NCI-H1092 treated with DMSO at 0.1 percent for 48 hours (cell line): ENCODE measurements at regions not wholly inside any gene's neighbourhood (a gene's known extent, or its start where the extent isn't known, plus 50 kb on each side); places are given as distances from the start of the nearest gene placed in this dataset.

Experiments
- DNase-seq: peaks from one replicate; lab custom pipeline; 2025; lab: John Stamatoyannopoulos, UW

DNA sequence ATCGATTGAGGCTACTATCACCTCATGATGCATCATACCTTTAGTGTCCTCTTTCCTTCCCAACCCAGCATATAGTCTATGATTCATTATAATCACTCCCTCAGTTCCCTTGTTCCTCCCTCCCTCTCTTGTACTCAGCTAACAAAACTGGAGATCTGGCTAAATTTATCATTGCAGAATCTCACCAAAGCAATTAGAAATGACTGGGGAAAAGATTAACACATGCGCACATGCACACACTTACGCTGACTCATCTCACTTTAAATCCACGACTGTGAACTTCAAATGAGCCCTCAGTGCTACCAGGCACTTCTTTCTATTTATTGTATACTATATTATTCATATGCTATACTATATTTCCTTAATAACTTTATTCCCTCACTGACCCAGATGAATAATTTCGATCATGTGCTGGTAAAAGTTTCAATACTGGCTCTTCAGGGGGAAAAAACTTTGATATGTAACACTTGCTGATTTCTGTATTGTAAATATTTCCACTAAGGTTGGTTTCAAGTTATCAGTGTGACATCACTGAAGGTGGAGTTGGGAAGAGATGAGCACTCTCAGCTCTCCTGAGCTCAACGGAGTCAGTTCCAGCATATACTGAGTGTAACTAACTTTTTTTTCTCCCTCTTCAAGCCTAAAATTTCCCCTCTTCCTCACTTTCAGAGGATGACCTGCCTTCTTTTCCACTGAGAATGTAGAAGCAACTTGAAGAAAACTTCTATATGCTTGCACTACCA, 613.7 kb upstream of the B3GALT2 start:
- no peak for DNase-seq

- no peak for DNase-seq
Measured at GRCh38 chr1:193799371-193799770, 613.0 kb upstream of the B3GALT2 start.

- no peak for DNase-seq
Measured at GRCh38 chr1:193794239-193794638, 607.8 kb upstream of the B3GALT2 start.

- DNase-seq = no peak
Measured at GRCh38 chr1:193791746-193792145, 605.3 kb upstream of the B3GALT2 start.

GRCh38 chr1:193787061-193787460, 600.6 kb upstream of the B3GALT2 start:
- DNase-seq = no peak

GRCh38 chr1:193785850-193786420, 599.5 kb upstream of the B3GALT2 start:
- DNase-seq = no peak

DNA sequence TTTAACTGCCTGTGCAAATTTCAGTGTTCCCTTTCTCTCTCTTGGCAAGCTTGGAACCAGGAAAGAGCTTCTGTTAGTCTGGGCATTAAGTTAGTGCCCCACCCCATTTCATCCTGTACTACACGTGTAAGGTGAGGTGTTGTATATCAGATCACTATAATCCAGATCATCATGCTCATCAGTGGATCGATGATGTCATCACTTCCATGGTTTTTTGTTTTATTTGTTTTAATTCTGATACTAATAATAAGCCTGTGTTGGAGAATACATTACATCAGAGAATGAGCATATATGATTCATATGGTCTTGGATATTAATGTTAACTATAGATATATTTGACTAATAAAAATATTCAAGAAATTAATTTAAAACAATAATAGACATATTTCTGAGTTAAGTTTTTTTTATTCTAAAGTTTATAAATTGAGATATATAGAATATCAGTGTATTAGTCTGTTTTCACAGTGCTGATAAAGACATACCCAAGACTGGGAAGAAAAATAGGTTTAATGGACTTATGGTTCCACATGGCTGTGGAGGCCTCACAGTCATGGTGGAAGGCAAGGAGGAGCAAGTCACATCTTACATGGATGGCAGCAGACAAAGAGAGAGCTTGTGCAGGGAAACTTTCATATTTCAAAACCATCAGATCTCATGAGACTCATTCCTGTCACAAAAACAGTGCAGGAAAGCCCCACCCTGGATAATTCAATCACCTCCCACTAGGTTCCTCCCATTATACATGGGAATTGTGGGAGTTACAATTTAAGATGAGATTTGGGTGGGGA, 588.3 kb upstream of the B3GALT2 start:
- DNase-seq = no peak

GRCh38 chr1:193771596-193771995, 585.2 kb upstream of the B3GALT2 start:
- no peak for DNase-seq

GRCh38 chr1:193769651-193770050, 583.2 kb upstream of the B3GALT2 start:
- peak; percentile 18 for DNase-seq

DNA sequence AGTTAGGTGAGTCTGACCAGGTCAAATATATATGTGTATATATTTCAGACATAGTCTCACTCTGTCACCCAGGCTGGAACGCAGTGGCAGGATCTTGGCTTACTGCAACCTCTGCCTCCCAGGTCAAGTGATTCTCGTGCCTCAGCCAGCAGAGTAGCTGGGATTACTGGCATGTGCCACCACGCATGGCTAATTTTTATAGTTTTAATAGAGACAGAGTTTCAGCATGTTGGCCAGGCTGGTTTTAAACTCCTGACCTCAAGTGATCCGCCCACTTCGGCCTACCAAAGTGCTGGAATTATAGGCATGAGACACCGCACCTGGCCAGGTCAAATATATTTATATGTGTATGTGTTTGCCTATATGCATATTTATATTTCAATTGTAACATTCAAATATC, 581.5 kb upstream of the B3GALT2 start:
- no peak for DNase-seq

DNA sequence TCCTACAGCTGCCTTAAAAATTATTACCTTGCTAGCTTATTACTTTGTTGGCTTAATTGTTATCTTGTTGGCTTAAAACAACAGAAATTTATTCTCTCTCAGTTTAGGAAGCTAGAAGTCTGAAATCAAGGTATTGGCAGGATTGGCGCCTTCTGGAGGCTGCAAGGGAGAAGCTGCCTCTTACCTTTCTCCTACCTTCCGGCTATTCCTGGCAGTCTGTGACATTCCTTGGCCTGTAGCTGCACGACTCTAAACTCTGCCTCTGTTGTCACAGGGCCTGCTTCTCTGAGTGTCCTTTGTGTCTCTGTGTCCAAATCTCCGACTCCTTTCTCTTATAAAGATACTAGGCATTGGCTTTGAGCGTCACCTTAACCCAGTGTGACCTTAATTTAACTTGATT, 579.9 kb upstream of the B3GALT2 start:
- no peak for DNase-seq

DNA sequence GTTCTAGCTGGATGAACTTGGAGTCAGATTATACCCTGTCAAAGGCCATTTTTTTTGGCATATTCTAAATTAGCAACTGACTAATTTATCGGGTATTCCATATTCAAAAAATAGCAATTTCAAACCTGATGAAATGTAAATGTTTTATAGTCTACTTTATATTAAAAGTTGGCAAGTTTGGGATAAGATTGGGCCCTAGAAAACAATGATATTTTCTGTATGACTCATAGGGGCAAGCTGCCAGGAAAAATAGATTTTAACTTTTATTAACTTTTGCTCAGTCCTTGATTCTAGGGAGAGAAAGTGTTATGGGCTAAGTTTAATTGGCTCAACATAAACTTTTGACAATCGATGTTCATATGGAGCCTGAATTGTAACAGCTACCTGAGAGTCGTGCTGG, 576.9 kb upstream of the B3GALT2 start:
- DNase-seq = no peak

- DNase-seq = no peak
Measured at GRCh38 chr1:193762236-193762635, 575.8 kb upstream of the B3GALT2 start.

DNA sequence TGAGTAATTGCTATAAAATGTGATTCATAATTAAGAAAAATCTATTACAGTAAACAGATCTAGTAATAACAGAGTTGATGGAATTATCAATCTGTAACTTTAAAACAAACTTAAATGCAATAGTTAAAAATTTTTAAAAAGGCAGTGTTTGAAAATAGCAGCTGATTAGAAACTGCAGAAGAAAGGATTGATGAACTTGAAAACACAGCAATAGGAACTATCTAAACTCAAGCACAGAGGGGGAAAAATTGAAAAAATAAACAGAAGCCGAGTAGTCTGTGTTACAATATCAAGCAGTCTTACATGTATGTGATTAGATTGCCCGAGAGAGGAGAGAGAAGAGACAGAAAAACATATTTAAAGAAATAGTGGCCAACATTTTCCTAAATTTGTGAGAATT, 569.0 kb upstream of the B3GALT2 start:
- no peak for DNase-seq

- DNase-seq = no peak
Measured at GRCh38 chr1:193754732-193755427, 568.5 kb upstream of the B3GALT2 start.

DNA sequence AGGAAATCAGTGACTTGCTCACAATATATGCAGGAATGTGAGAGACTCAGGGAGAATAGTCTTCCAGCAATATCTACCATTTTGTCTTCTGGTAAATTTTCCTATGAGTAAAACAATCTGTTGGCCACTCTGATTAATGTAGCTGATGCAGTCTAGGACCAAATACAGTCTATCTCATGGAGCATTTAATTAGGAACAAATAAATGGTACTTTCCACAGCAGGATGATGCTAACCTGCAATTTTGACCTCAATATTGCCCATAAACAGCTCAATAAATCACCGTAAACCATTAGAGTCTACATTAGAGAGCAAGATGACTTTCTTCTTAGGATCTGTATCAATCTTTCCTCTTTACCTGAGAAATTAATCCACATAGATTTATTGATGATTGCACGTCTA, 567.7 kb upstream of the B3GALT2 start:
- no peak for DNase-seq

DNA sequence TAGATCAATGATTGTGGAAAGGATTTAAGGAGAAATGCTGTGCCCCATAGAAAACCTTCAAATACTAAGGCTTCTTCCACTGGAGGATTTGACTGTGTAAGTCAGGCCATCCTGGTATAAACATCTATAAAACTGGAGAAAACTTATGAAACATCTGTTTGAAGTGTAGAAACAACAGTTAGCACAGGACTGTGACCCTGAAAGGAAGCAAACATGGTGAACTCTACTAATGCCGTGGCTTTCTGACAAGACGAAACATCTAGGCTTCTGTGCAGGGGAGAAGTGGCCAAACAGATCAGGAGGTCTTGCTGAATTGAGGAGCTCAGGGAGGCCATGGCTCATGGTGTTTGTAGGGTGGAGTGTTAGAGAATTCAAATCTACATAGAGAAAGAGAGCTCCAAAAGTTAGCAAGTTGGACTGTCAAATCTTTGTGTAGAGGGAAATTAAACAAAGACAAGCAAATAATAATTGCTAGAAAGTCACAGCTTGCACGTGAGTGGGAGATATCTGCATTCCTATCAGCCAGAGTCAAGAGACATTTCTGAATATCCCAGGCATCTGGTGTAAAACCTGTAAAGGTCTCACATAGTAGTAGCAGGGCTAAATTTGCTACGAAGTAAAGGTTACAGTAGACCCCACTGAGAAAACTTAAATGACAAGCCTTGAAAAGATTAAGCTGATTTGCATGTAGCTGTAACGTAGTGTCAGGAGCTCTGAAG, 566.8 kb upstream of the B3GALT2 start:
- DNase-seq = no peak

GRCh38 chr1:193749868-193750267, 563.5 kb upstream of the B3GALT2 start:
- DNase-seq = no peak

GRCh38 chr1:193747579-193747978, 561.2 kb upstream of the B3GALT2 start:
- no peak for DNase-seq

GRCh38 chr1:193741228-193741627, 554.8 kb upstream of the B3GALT2 start:
- no peak for DNase-seq

GRCh38 chr1:193740762-193741161, 554.3 kb upstream of the B3GALT2 start:
- DNase-seq = no peak

GRCh38 chr1:193736507-193736906, 550.1 kb upstream of the B3GALT2 start:
- DNase-seq = no peak
